Trophoblast cell (in vitro differentiated cells and primary cell): ENCODE measurements at regions not wholly inside any gene's neighbourhood (a gene's known extent, or its start where the extent isn't known, plus 50 kb on each side); places are given as distances from the start of the nearest gene placed in this dataset.

Experiments used
- DNase-seq, 2 donors: peaks; one replicate each; pipeline ENCODE4 v3.0.0-alpha.2; 2016
- H2AFZ ChIP-seq: 2 replicates; pipeline ENCODE4 v1.6.1; 2013; ENCODE audit warnings: low read length, moderate library complexity, mild to moderate bottlenecking; ENCODE audit not compliant: insufficient read depth, poor library complexity
- H2AK5ac ChIP-seq: 2 replicates; pipeline ENCODE4 v1.6.1; 2013; ENCODE audit warnings: mild to moderate bottlenecking, low read length
- H2BK120ac ChIP-seq: 2 replicates; pipeline ENCODE4 v1.6.1; 2013; ENCODE audit warnings: low read length, mild to moderate bottlenecking, moderate library complexity; ENCODE audit not compliant: insufficient read depth, poor library complexity
- H2BK12ac ChIP-seq: 2 replicates; pipeline ENCODE4 v1.6.1; 2013; ENCODE audit warnings: mild to moderate bottlenecking, low read length, moderate library complexity
- H2BK5ac ChIP-seq: 2 replicates; pipeline ENCODE4 v1.6.1; 2013; ENCODE audit warnings: low read length, low read depth, moderate library complexity, mild to moderate bottlenecking; ENCODE audit not compliant: poor library complexity
- H3K14ac ChIP-seq: 2 replicates; pipeline ENCODE4 v1.6.1; 2013; ENCODE audit warnings: mild to moderate bottlenecking, low read length
- H3K18ac ChIP-seq: 2 replicates; pipeline ENCODE4 v1.6.1; 2013; ENCODE audit warnings: mild to moderate bottlenecking, low read length
- H3K23ac ChIP-seq: 2 replicates; pipeline ENCODE4 v1.6.1; 2013; ENCODE audit warnings: low read length
- H3K27ac ChIP-seq: 2 replicates; pipeline ENCODE4 v1.5.1; 2013; ENCODE audit warnings: low read depth, mild to moderate bottlenecking, inconsistent platforms, low read length, moderate library complexity
- H3K27me3 ChIP-seq: 2 replicates; pipeline ENCODE4 v1.6.1; 2013; ENCODE audit warnings: inconsistent platforms, mild to moderate bottlenecking, low read length, moderate library complexity; ENCODE audit not compliant: insufficient read depth
- H3K36me3 ChIP-seq, 2 experiments: 1 replicate in 1 of 2; 2 replicates in 1 of 2; pipeline ENCODE4 v1.6.1; 2013; ENCODE audit warnings: low read length in 2 of 2, mild to moderate bottlenecking in 2 of 2, moderate library complexity in 1 of 2; ENCODE audit not compliant: insufficient read depth in 2 of 2, control insufficient read depth in 1 of 2
- H3K4ac ChIP-seq: 2 replicates; pipeline ENCODE4 v1.6.1; 2013; ENCODE audit warnings: low read depth, mild to moderate bottlenecking, low read length, moderate library complexity
- H3K4me1 ChIP-seq, 2 experiments: 1 replicate in 1 of 2; 2 replicates in 1 of 2; pipeline ENCODE4 v1.6.1; 2013; ENCODE audit warnings: low read length in 2 of 2, mild to moderate bottlenecking in 2 of 2, moderate library complexity in 1 of 2; ENCODE audit not compliant: insufficient read depth in 2 of 2, control insufficient read depth in 1 of 2
- H3K4me2 ChIP-seq: 2 replicates; pipeline ENCODE4 v1.6.1; 2013; ENCODE audit warnings: inconsistent platforms, mild to moderate bottlenecking, low read length, moderate library complexity
- H3K4me3 ChIP-seq: 2 replicates; pipeline ENCODE4 v1.5.1; 2013; ENCODE audit warnings: mild to moderate bottlenecking, low read depth, low read length, inconsistent platforms
- H3K79me1 ChIP-seq: one replicate; pipeline ENCODE4 v1.6.1; 2013; ENCODE audit warnings: low read length
- H3K79me2 ChIP-seq: 2 replicates; pipeline ENCODE4 v1.6.1; 2013; ENCODE audit warnings: low read length, mild to moderate bottlenecking; ENCODE audit not compliant: control insufficient read depth, insufficient read depth, poor library complexity
- H3K9ac ChIP-seq: 2 replicates; pipeline ENCODE4 v1.6.1; 2013; ENCODE audit warnings: mild to moderate bottlenecking, low read length
- H3K9me3 ChIP-seq: 2 replicates; pipeline ENCODE4 v1.6.1; 2013; ENCODE audit warnings: low read depth, mild to moderate bottlenecking, control low read depth, inconsistent platforms, low read length; ENCODE audit not compliant: insufficient read depth
- H4K12ac ChIP-seq: 2 replicates; pipeline ENCODE4 v1.6.1; 2013; ENCODE audit warnings: low read depth, mild to moderate bottlenecking, low read length, moderate library complexity
- H4K8ac ChIP-seq: 2 replicates; pipeline ENCODE4 v1.6.1; 2013; ENCODE audit warnings: low read depth, mild to moderate bottlenecking, low read length, moderate library complexity
- H4K91ac ChIP-seq: one replicate; pipeline ENCODE4 v1.6.1; 2013; ENCODE audit warnings: low read depth, mild to moderate bottlenecking, low read length, moderate library complexity
- WGBS: extraction: QIAGEN DNeasy Blood & Tissue Kit; methylation state at CpG from one replicate; pipeline ENCODE4 v1.1.7; 2013; ENCODE audit warnings: missing lambda C conversion rate; ENCODE audit not compliant: insufficient read length, insufficient coverage; ENCODE audit errors: extremely low coverage; 5-methylcytosine and 5-hydroxymethylcytosine counted together

GRCh38 chr6:104381907-104382306 lies 477.8 kb downstream of the HACE1 start:
- H3K9ac ChIP-seq = no peak overlapping the region
- no peak overlapping the region for H2AK5ac ChIP-seq
- no peak overlapping the region for H3K14ac ChIP-seq
- no peak overlapping the region for H3K27ac ChIP-seq
- no peaks in the 10 kb centered on the region for H3K9me3 ChIP-seq
- H3K4me2 ChIP-seq = no peak overlapping the region
- H2BK5ac ChIP-seq = no peak overlapping the region
- no peak overlapping the region for H3K4me3 ChIP-seq
- H4K12ac ChIP-seq = no peak overlapping the region
- no peak overlapping the region for H3K18ac ChIP-seq
- no peak overlapping the region for H2BK120ac ChIP-seq
- WGBS = no CpG with 5 or more reads among the region's 2 CpGs
- H4K8ac ChIP-seq = no peak overlapping the region
- H3K79me2 ChIP-seq = no peaks in the 10 kb centered on the region
- H3K4me1 ChIP-seq = no peaks in the 10 kb centered on the region
- H2AFZ ChIP-seq = no peak overlapping the region
- H4K91ac ChIP-seq = no peak overlapping the region
- no peaks in the 10 kb centered on the region for H3K36me3 ChIP-seq
- H3K79me1 ChIP-seq = no peaks in the 10 kb centered on the region
- no peaks in the 10 kb centered on the region for H3K27me3 ChIP-seq
- no peak overlapping the region for H3K23ac ChIP-seq
- DNase-seq = no peak
- no peak overlapping the region for H3K4ac ChIP-seq
- H2BK12ac ChIP-seq = no peak overlapping the region

GRCh38 chr6:104365451-104366234 lies 494.1 kb downstream of the HACE1 start:
- Histone ChIP-seq H3K36me3 (no peaks in the 10 kb centered on the region), H2AK5ac (no peak overlapping the region), H3K4me3 (no peak overlapping the region), H3K9ac (no peak overlapping the region), H3K27ac (no peak overlapping the region), H4K12ac (no peak overlapping the region), H2BK5ac (no peak overlapping the region), H2BK120ac (no peak overlapping the region), H3K23ac (no peak overlapping the region), H3K4ac (no peak overlapping the region), H3K79me2 (no peaks in the 10 kb centered on the region), H3K4me2 (no peak overlapping the region), H3K14ac (no peak overlapping the region), H3K27me3 (no peaks in the 10 kb centered on the region), H3K79me1 (no peaks in the 10 kb centered on the region), H3K9me3 (no peaks in the 10 kb centered on the region), H4K91ac (no peak overlapping the region), H2BK12ac (no peak overlapping the region), H2AFZ (no peak overlapping the region), H4K8ac (no peak overlapping the region), H3K18ac (no peak overlapping the region), H3K4me1 (no peaks in the 10 kb centered on the region)
- WGBS = no CpG with 5 or more reads among the region's 5 CpGs
- no peak for DNase-seq

GRCh38 chr6:104357928-104358327 lies 501.8 kb downstream of the HACE1 start:
- Histone ChIP-seq H2AK5ac (no peak overlapping the region), H3K27ac (no peak overlapping the region), H4K8ac (no peak overlapping the region), H2BK120ac (no peak overlapping the region), H3K18ac (no peak overlapping the region), H4K12ac (no peak overlapping the region), H3K9me3 (no peaks in the 10 kb centered on the region), H3K14ac (no peak overlapping the region), H2AFZ (no peak overlapping the region), H3K4me2 (no peak overlapping the region), H3K79me1 (no peaks in the 10 kb centered on the region), H3K79me2 (no peaks in the 10 kb centered on the region), H3K27me3 (no peaks in the 10 kb centered on the region), H2BK5ac (no peak overlapping the region), H4K91ac (no peak overlapping the region), H3K23ac (no peak overlapping the region), H3K36me3 (no peaks in the 10 kb centered on the region), H3K4me3 (no peak overlapping the region), H3K9ac (no peak overlapping the region), H2BK12ac (no peak overlapping the region), H3K4ac (no peak overlapping the region), H3K4me1 (no peaks in the 10 kb centered on the region)
- no CpG with 5 or more reads among the region's 3 CpGs for WGBS
- no peak for DNase-seq

GRCh38 chr6:104356197-104356596 lies 503.5 kb downstream of the HACE1 start:
- Histone ChIP-seq H4K8ac (no peak overlapping the region), H3K4me2 (no peak overlapping the region), H3K36me3 (no peaks in the 10 kb centered on the region), H2BK5ac (no peak overlapping the region), H2BK12ac (no peak overlapping the region), H2AK5ac (no peak overlapping the region), H3K4ac (no peak overlapping the region), H3K23ac (no peak overlapping the region), H3K27me3 (no peaks in the 10 kb centered on the region), H3K9me3 (no peaks in the 10 kb centered on the region), H3K18ac (no peak overlapping the region), H4K12ac (no peak overlapping the region), H2BK120ac (no peak overlapping the region), H3K4me1 (no peaks in the 10 kb centered on the region), H3K27ac (no peak overlapping the region), H2AFZ (no peak overlapping the region), H3K79me1 (no peaks in the 10 kb centered on the region), H3K9ac (no peak overlapping the region), H3K14ac (no peak overlapping the region), H3K4me3 (no peak overlapping the region), H4K91ac (no peak overlapping the region), H3K79me2 (no peaks in the 10 kb centered on the region)
- no peak for DNase-seq
- no CpG with 5 or more reads among the region's 5 CpGs for WGBS
